ENCODE measurements at regions not wholly inside any gene's neighbourhood (a gene's known extent, or its start where the extent isn't known, plus 50 kb on each side); places are given as distances from the start of the nearest gene placed in this dataset.

DNA sequence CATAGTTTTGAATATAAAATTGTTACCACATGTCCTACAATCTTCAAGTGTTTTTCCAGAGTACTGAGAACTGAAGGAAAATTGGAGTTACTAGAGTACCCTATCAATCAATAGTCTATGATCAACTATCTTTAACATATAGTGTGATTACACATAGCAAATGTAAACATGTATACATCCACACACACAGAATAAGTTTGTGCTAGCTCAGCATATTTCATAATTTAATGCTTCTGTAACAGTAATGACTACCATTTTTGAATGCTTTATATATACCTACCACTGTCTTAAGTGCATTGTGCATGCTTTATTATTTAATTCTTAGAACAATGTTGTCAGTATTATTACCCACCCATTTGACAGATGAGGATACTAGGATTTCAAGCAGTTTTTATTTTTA is 523.9 kb downstream of the HAO1 start:
- TF ChIP-seq, protein P1, sequence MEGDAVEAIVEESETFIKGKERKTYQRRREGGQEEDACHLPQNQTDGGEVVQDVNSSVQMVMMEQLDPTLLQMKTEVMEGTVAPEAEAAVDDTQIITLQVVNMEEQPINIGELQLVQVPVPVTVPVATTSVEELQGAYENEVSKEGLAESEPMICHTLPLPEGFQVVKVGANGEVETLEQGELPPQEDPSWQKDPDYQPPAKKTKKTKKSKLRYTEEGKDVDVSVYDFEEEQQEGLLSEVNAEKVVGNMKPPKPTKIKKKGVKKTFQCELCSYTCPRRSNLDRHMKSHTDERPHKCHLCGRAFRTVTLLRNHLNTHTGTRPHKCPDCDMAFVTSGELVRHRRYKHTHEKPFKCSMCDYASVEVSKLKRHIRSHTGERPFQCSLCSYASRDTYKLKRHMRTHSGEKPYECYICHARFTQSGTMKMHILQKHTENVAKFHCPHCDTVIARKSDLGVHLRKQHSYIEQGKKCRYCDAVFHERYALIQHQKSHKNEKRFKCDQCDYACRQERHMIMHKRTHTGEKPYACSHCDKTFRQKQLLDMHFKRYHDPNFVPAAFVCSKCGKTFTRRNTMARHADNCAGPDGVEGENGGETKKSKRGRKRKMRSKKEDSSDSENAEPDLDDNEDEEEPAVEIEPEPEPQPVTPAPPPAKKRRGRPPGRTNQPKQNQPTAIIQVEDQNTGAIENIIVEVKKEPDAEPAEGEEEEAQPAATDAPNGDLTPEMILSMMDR (IDR thresholded peaks at IDR 0.05; ENCODE audit: insufficient read depth, low read length, poor library complexity, severe bottlenecking): no peak
- no peak for TF ChIP-seq EZH2phosphoT487 (conservative IDR thresholded peaks at IDR 0.05; ENCODE audit: low read length)
